ENCODE measurements at regions not wholly inside any gene's neighbourhood (a gene's known extent, or its start where the extent isn't known, plus 50 kb on each side); places are given as distances from the start of the nearest gene placed in this dataset.

DNA sequence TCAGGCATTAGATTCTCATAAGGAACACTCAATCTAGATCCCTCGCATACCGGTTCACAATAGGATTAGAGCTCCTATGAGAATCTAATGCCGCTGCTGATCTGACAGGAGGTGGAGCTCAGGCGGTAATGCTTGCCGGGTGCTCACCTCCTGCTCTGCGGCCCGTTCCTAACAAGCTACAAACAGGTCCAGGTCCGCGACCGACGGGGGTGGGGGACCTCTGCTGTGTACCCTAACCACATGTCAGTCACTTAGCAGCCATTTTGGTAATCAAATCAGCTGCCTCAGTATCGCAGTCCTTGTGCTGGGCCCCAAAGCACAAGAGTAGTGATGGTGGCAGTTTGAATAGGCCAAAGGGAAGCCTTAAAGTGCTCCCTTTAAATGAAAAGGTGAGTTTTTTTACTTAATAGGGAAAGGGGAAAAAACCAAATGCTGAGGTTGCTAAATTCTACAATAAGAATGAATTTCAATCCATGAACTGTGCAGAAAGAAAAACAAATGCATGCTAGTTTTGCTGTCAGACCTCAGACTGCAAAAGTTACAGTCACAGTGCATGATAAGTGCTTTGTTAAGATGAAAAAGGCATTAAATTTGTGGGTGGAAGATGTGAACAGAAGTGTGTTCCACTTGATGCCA lies 67.0 kb upstream of the TNPO1 start:
- TF ChIP-seq, protein P1, sequence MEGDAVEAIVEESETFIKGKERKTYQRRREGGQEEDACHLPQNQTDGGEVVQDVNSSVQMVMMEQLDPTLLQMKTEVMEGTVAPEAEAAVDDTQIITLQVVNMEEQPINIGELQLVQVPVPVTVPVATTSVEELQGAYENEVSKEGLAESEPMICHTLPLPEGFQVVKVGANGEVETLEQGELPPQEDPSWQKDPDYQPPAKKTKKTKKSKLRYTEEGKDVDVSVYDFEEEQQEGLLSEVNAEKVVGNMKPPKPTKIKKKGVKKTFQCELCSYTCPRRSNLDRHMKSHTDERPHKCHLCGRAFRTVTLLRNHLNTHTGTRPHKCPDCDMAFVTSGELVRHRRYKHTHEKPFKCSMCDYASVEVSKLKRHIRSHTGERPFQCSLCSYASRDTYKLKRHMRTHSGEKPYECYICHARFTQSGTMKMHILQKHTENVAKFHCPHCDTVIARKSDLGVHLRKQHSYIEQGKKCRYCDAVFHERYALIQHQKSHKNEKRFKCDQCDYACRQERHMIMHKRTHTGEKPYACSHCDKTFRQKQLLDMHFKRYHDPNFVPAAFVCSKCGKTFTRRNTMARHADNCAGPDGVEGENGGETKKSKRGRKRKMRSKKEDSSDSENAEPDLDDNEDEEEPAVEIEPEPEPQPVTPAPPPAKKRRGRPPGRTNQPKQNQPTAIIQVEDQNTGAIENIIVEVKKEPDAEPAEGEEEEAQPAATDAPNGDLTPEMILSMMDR (IDR thresholded peaks at IDR 0.05) = no peak
- no peak for TF ChIP-seq POLR2A (IDR thresholded peaks at IDR 0.05)

Measured in Peyer's patch (tissue), 4 donors.